SK-N-SH (cell line): ENCODE measurements at regions not wholly inside any gene's neighbourhood (a gene's known extent, or its start where the extent isn't known, plus 50 kb on each side); places are given as distances from the start of the nearest gene placed in this dataset.

Experiments used
- CTCF ChIA-PET: fragments of 300-600, 350-600 bp; formaldehyde crosslinking; extraction: SDS; loops from one replicate; lab custom pipeline; 2021; lab: Yijun Ruan, JAX
- POLR2A ChIA-PET: fragments of 350-600 bp; sonication (Branson Sonifier 250); formaldehyde crosslinking; extraction: SDS; loops from one replicate; lab custom pipeline; 2020; ENCODE audit warnings: antibody characterized with exemption, inconsistent platforms; lab: Yijun Ruan, JAX
- DNase-seq: peaks from one replicate; pipeline ENCODE4 v3.0.0; 2012
- H2AFZ ChIP-seq: fragments of 200-600 bp; sonication (generic); 2 replicates; pipeline ENCODE4 v1.8.1; 2016; ENCODE audit warnings: antibody characterized with exemption, mild to moderate bottlenecking, low read depth
- H3F3A ChIP-seq: fragments of 200-600 bp; sonication (generic); replicated peaks from 2 replicates; pipeline ENCODE3; 2016; ENCODE audit warnings: antibody characterized with exemption, mild to moderate bottlenecking; ENCODE audit not compliant: insufficient read depth
- H3K27ac ChIP-seq, 2 experiments: fragments of 200-500 bp in 1 of 2; fragments of 200-600 bp in 1 of 2; sonication (Bioruptor generic) in 1 of 2; sonication (generic), shearing (Covaris generic) in 1 of 2; 2 replicates each; pipeline versions ENCODE4 v1.5.1 to v1.6.1; 2014 to 2016; ENCODE audit warnings: low read depth in 2 of 2, inconsistent platforms in 1 of 2, low read length in 1 of 2, mild to moderate bottlenecking in 1 of 2, mixed read lengths in 1 of 2
- H3K27me3 ChIP-seq: fragments of 200-600 bp; sonication (generic), shearing (Covaris generic); 2 replicates; pipeline ENCODE4 v1.6.1; 2016; ENCODE audit warnings: mixed run types; ENCODE audit not compliant: insufficient read depth
- H3K36me3 ChIP-seq, 2 experiments: fragments of 200-500 bp in 1 of 2; fragments of 200-600 bp in 1 of 2; sonication (Bioruptor generic) in 1 of 2; sonication (generic) in 1 of 2; replicated peaks in 1 of 2; 2 replicates each; pipeline versions ENCODE3 to v1.5.1; 2014 to 2016; ENCODE audit warnings: low read length in 1 of 2, mild to moderate bottlenecking in 1 of 2; ENCODE audit not compliant: insufficient read depth in 2 of 2, control insufficient read depth in 1 of 2
- H3K4me1 ChIP-seq, 2 experiments: fragments of 200-500 bp in 1 of 2; fragments of 200-600 bp in 1 of 2; sonication (Bioruptor generic) in 1 of 2; sonication (generic), shearing (Covaris generic) in 1 of 2; 2 replicates each; pipeline versions ENCODE4 v1.5.1 to v1.6.1; 2014 to 2016; ENCODE audit warnings: low read depth in 1 of 2, low read length in 1 of 2, mixed run types in 1 of 2; ENCODE audit not compliant: insufficient read depth in 2 of 2, control insufficient read depth in 1 of 2
- H3K4me2 ChIP-seq: fragments of 200-600 bp; sonication (generic), shearing (Covaris generic); 2 replicates; pipeline ENCODE4 v1.6.1; 2017; ENCODE audit warnings: mixed run types
- H3K4me3 ChIP-seq, 2 experiments: fragments of 200-500 bp in 1 of 2; fragments of 200-600 bp in 1 of 2; sonication (Bioruptor generic) in 1 of 2; sonication (generic), shearing (Covaris generic) in 1 of 2; 2 replicates each; pipeline versions ENCODE4 v1.5.1 to v1.8.1; 2014 to 2016; ENCODE audit warnings: low read depth in 2 of 2, inconsistent platforms in 1 of 2, low read length in 1 of 2, mild to moderate bottlenecking in 1 of 2, mixed read lengths in 1 of 2, moderate library complexity in 1 of 2
- H3K79me2 ChIP-seq: fragments of 200-600 bp; sonication (generic); 2 replicates; pipeline ENCODE4 v1.8.1; 2017; ENCODE audit warnings: mild to moderate bottlenecking; ENCODE audit not compliant: insufficient read depth
- H3K9ac ChIP-seq: fragments of 200-600 bp; sonication (generic); 2 replicates; pipeline ENCODE4 v1.6.1; 2017; ENCODE audit warnings: mixed run types
- H3K9me2 ChIP-seq: fragments of 200-600 bp; sonication (generic); 2 replicates; pipeline ENCODE4 v1.6.1; 2017; ENCODE audit warnings: mixed run types
- H3K9me3 ChIP-seq: fragments of 200-600 bp; sonication (generic); 2 replicates; pipeline ENCODE4 v1.6.1; 2017; ENCODE audit warnings: mixed run types, mild to moderate bottlenecking, moderate library complexity
- H4K20me1 ChIP-seq: fragments of 200-600 bp; sonication (generic); 2 replicates; pipeline ENCODE4 v1.6.1; 2017; ENCODE audit warnings: mild to moderate bottlenecking, mixed run types; ENCODE audit not compliant: insufficient read depth
- ELF1 ChIP-seq: IDR thresholded peaks from 2 replicates; pipeline ENCODE4 v1.4.0; 2012
- EP300 ChIP-seq, 2 experiments: IDR thresholded peaks; 2 replicates each; pipeline versions ENCODE4 v1.4.0 to v1.6.1; 2012; ENCODE audit warnings: borderline replicate concordance in 1 of 2, low read depth in 1 of 2, low read length in 1 of 2
- JUND ChIP-seq: IDR thresholded peaks from 2 replicates; pipeline ENCODE4 v1.4.0; 2012
- MEF2A ChIP-seq: IDR thresholded peaks from 2 replicates; pipeline ENCODE4 v1.4.0; 2012; ENCODE audit warnings: low read depth, borderline replicate concordance
- MXI1 ChIP-seq: IDR thresholded peaks from 2 replicates; pipeline ENCODE4 v1.6.1; 2012; ENCODE audit warnings: mild to moderate bottlenecking, low read depth, low read length, improper control_type of control experiment
- NRF1 ChIP-seq: IDR thresholded peaks from 2 replicates; pipeline ENCODE4 v1.6.1; 2012; ENCODE audit warnings: low read depth, mild to moderate bottlenecking, low read length
- RAD21 ChIP-seq: IDR thresholded peaks from 2 replicates; pipeline ENCODE4 v1.6.1; 2012; ENCODE audit warnings: mild to moderate bottlenecking, low read length
- RCOR1 ChIP-seq: fragments of 150-350 bp; IDR thresholded peaks from 2 replicates; pipeline ENCODE4 v1.6.1; 2017; ENCODE audit warnings: antibody characterized with exemption, low read length
- RFX5 ChIP-seq: IDR thresholded peaks from 2 replicates; pipeline ENCODE4 v1.6.1; 2012; ENCODE audit warnings: mild to moderate bottlenecking, improper control_type of control experiment, low read length
- SIN3A ChIP-seq: IDR thresholded peaks from 2 replicates; pipeline ENCODE4 v1.6.1; 2012; ENCODE audit warnings: low read depth, mild to moderate bottlenecking, low read length, moderate library complexity, borderline replicate concordance
- TCF12 ChIP-seq: IDR thresholded peaks from 2 replicates; pipeline ENCODE4 v1.4.0; 2012
- TEAD4 ChIP-seq: IDR thresholded peaks from 2 replicates; pipeline ENCODE4 v1.4.0; 2012; ENCODE audit warnings: mild to moderate bottlenecking, borderline replicate concordance; ENCODE audit not compliant: insufficient read depth
- WGBS: methylation state at CpG from one replicate; pipeline ENCODE4 v1.1.6; 2017; ENCODE audit warnings: low lambda C conversion rate; 5-methylcytosine and 5-hydroxymethylcytosine counted together
- TF ChIP-seq, protein P1 (sequence below): fragments of 150-350 bp; IDR thresholded peaks from 2 replicates; pipeline ENCODE4 v1.6.1; 2016; ENCODE audit warnings: mild to moderate bottlenecking, low read depth, low read length
- TF ChIP-seq, protein P2 (sequence below): IDR thresholded peaks from 2 replicates; pipeline ENCODE4 v1.4.0; 2012; ENCODE audit warnings: low read depth, borderline replicate concordance
- TF ChIP-seq, protein P3 (sequence below): fragments of 200-600 bp; sonication (generic); IDR thresholded peaks from 2 replicates; pipeline ENCODE4 v1.6.1; 2017; ENCODE audit warnings: antibody characterized with exemption, mild to moderate bottlenecking, moderate library complexity
- TF ChIP-seq, protein P4 (sequence below): IDR thresholded peaks from 2 replicates; pipeline ENCODE4 v1.6.1; 2012; ENCODE audit warnings: mild to moderate bottlenecking, low read depth, low read length, moderate library complexity

- H3K9me3 ChIP-seq: 0 out of 2 replicates have a peak, but pooled peaks cover 12% of the 10 kb centered on the region
- DNase-seq: no peak
- H3K9me2 ChIP-seq: no peaks in the 10 kb centered on the region
- no peaks in the 10 kb centered on the region for H3F3A ChIP-seq
- no peak overlapping the region for H2AFZ ChIP-seq
- H3K27ac ChIP-seq: no peak overlapping the region
- no peaks in the 10 kb centered on the region for H3K36me3 ChIP-seq
- no peak overlapping the region for H3K9ac ChIP-seq
- no peaks in the 10 kb centered on the region for H3K79me2 ChIP-seq
- POLR2A ChIA-PET: no interaction called here
- CTCF ChIA-PET: no interaction called here
- no peak overlapping the region for H3K4me2 ChIP-seq
- TF ChIP-seq MEF2A (no peak), TCF12 (no peak), TEAD4 (no peak), SIN3A (no peak)
- TF ChIP-seq, protein P1, sequence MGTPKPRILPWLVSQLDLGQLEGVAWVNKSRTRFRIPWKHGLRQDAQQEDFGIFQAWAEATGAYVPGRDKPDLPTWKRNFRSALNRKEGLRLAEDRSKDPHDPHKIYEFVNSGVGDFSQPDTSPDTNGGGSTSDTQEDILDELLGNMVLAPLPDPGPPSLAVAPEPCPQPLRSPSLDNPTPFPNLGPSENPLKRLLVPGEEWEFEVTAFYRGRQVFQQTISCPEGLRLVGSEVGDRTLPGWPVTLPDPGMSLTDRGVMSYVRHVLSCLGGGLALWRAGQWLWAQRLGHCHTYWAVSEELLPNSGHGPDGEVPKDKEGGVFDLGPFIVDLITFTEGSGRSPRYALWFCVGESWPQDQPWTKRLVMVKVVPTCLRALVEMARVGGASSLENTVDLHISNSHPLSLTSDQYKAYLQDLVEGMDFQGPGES: no peak
- TF ChIP-seq, protein P2, sequence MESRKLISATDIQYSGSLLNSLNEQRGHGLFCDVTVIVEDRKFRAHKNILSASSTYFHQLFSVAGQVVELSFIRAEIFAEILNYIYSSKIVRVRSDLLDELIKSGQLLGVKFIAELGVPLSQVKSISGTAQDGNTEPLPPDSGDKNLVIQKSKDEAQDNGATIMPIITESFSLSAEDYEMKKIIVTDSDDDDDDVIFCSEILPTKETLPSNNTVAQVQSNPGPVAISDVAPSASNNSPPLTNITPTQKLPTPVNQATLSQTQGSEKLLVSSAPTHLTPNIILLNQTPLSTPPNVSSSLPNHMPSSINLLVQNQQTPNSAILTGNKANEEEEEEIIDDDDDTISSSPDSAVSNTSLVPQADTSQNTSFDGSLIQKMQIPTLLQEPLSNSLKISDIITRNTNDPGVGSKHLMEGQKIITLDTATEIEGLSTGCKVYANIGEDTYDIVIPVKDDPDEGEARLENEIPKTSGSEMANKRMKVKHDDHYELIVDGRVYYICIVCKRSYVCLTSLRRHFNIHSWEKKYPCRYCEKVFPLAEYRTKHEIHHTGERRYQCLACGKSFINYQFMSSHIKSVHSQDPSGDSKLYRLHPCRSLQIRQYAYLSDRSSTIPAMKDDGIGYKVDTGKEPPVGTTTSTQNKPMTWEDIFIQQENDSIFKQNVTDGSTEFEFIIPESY: no peak
- TF ChIP-seq, all 33 proteins: peak for 0
- no peaks in the 10 kb centered on the region; a peak in 1 of 4 replicates for H3K4me1 ChIP-seq
- H3K4me3 ChIP-seq: no peak overlapping the region
- WGBS: 68% methylated on average over 3 of the region's 3 CpGs
- H3K27me3 ChIP-seq: no peaks in the 10 kb centered on the region
- no peaks in the 10 kb centered on the region for H4K20me1 ChIP-seq
Observed at GRCh38 chr1:162964901-162965300, 103.9 kb upstream of the CCDC190 start.

DNA sequence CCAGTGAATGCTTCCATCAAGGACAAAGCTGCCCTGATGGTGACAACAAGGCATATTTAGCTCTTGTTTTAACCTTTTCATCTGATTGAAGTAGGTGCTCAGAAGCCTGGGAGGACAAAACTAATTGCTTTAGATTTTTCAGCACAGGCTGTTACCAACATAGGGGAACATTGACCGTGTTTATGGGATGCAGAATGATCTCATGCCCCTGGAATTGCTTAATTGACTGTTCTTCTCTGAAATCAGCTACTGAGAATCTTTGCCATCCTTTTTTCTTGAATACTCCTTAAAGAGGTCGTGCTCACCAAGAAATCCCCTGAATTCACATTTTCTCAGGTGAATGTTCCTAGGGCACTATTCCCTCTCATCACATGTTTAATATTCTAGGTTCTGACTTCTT lies 95.9 kb upstream of the CCDC190 start:
- Histone ChIP-seq H3K36me3 (no peaks in the 10 kb centered on the region), H3K79me2 (no peaks in the 10 kb centered on the region; the same call in 1 of the 2 replicates), H3K4me1 (no peaks in the 10 kb centered on the region), H3K4me2 (no peak overlapping the region), H3K9ac (no peak overlapping the region), H3K27me3 (no peaks in the 10 kb centered on the region), H3K9me3 (no peaks in the 10 kb centered on the region), H3F3A (no peaks in the 10 kb centered on the region), H2AFZ (no peak overlapping the region), H4K20me1 (no peaks in the 10 kb centered on the region), H3K27ac (no peak overlapping the region), H3K9me2 (no peaks in the 10 kb centered on the region), H3K4me3 (no peak overlapping the region)
- no peak for TF ChIP-seq NRF1
- no peak for TF ChIP-seq MEF2A
- TF ChIP-seq, protein P1: no peak
- no peak for TF ChIP-seq RAD21
- no peak for TF ChIP-seq RCOR1
- TF ChIP-seq EP300 (IDR thresholded peaks at IDR 0.05; ENCODE audit: borderline replicate concordance in 1 of 2, low read depth in 1 of 2, low read length in 1 of 2): no peak
- TF ChIP-seq RFX5: no peak
- TF ChIP-seq ELF1: no peak
- TF ChIP-seq, protein P3, sequence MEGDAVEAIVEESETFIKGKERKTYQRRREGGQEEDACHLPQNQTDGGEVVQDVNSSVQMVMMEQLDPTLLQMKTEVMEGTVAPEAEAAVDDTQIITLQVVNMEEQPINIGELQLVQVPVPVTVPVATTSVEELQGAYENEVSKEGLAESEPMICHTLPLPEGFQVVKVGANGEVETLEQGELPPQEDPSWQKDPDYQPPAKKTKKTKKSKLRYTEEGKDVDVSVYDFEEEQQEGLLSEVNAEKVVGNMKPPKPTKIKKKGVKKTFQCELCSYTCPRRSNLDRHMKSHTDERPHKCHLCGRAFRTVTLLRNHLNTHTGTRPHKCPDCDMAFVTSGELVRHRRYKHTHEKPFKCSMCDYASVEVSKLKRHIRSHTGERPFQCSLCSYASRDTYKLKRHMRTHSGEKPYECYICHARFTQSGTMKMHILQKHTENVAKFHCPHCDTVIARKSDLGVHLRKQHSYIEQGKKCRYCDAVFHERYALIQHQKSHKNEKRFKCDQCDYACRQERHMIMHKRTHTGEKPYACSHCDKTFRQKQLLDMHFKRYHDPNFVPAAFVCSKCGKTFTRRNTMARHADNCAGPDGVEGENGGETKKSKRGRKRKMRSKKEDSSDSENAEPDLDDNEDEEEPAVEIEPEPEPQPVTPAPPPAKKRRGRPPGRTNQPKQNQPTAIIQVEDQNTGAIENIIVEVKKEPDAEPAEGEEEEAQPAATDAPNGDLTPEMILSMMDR: no peak
- TF ChIP-seq, protein P4, sequence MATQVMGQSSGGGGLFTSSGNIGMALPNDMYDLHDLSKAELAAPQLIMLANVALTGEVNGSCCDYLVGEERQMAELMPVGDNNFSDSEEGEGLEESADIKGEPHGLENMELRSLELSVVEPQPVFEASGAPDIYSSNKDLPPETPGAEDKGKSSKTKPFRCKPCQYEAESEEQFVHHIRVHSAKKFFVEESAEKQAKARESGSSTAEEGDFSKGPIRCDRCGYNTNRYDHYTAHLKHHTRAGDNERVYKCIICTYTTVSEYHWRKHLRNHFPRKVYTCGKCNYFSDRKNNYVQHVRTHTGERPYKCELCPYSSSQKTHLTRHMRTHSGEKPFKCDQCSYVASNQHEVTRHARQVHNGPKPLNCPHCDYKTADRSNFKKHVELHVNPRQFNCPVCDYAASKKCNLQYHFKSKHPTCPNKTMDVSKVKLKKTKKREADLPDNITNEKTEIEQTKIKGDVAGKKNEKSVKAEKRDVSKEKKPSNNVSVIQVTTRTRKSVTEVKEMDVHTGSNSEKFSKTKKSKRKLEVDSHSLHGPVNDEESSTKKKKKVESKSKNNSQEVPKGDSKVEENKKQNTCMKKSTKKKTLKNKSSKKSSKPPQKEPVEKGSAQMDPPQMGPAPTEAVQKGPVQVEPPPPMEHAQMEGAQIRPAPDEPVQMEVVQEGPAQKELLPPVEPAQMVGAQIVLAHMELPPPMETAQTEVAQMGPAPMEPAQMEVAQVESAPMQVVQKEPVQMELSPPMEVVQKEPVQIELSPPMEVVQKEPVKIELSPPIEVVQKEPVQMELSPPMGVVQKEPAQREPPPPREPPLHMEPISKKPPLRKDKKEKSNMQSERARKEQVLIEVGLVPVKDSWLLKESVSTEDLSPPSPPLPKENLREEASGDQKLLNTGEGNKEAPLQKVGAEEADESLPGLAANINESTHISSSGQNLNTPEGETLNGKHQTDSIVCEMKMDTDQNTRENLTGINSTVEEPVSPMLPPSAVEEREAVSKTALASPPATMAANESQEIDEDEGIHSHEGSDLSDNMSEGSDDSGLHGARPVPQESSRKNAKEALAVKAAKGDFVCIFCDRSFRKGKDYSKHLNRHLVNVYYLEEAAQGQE: no peak
- TF ChIP-seq MXI1: no peak
- no peak for TF ChIP-seq JUND
- ChIA-PET POLR2A (no interaction called here), CTCF (no interaction called here)
- no peak for DNase-seq
- WGBS: 55% methylated on average over 2 of the region's 2 CpGs
